HepG2 (cell line): ENCODE measurements at regions not wholly inside any gene's neighbourhood (a gene's known extent, or its start where the extent isn't known, plus 50 kb on each side); places are given as distances from the start of the nearest gene placed in this dataset.

Source experiments
- ADNP ChIP-seq: sonication (generic); formaldehyde crosslinking; IDR thresholded peaks from 2 replicates; pipeline ENCODE4 v1.4.0; 2020; ENCODE audit warnings: missing genetic modification reagents
- GATAD2A ChIP-seq: IDR thresholded peaks from 2 replicates; pipeline ENCODE4 v1.6.1; 2016
- GTF2F1 ChIP-seq: fragments of 150-350 bp; IDR thresholded peaks from 2 replicates; pipeline ENCODE4 v1.6.1; 2014; ENCODE audit warnings: low read length
- ZNF343 ChIP-seq: sonication (generic); formaldehyde crosslinking; IDR thresholded peaks from 2 replicates; pipeline ENCODE4 v1.4.0; 2020; ENCODE audit warnings: mild to moderate bottlenecking, missing genetic modification reagents

DNA sequence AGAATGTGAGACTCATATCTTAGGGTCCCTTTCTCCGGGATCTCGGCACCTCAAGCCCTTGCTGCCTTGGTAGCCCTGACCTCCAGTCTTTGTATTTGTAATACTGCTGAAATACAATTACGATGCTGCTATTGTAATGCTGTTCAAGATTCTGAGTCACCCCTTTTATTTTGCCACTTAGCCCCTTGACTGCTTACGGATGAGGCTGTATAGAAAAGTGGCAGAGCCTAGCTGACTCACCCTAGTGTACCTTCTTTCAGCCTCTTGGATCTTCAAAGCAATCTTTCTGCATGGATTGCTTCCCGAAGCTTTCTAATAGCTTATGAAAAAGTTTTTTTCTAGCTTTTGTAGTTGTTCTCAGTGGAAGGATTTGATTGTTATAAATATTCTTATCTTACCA lies 187.9 kb downstream of the KCNJ2 start:
- no peak for TF ChIP-seq ADNP (CRISPR knock-in tag)
- no peak for TF ChIP-seq GATAD2A (CRISPR knock-in tag)
- TF ChIP-seq ZNF343 (CRISPR knock-in tag): no peak
- no peak for TF ChIP-seq GTF2F1
